OCI-LY7 (cell line): ENCODE measurements at regions not wholly inside any gene's neighbourhood (a gene's known extent, or its start where the extent isn't known, plus 50 kb on each side); places are given as distances from the start of the nearest gene placed in this dataset.

Experiments used
- BruUV-seq: library from RNA; stranded (reverse); fragments of 400-500 nt; replicated peaks from 2 replicates; lab custom pipeline; 2021; lab: Mats Ljungman, UMichigan
- CTCF ChIA-PET: fragments of 300-600 bp; sonication (Branson Sonifier 250); formaldehyde crosslinking; loops from one replicate; lab custom pipeline; 2022; ENCODE audit warnings: antibody characterized with exemption; ENCODE audit not compliant: unreplicated experiment; lab: Charles Lee
- POLR2A ChIA-PET: fragments of 300-600 bp; sonication (Branson Sonifier 250); formaldehyde crosslinking; loops from one replicate; lab custom pipeline; 2022; ENCODE audit warnings: antibody characterized with exemption; lab: Charles Lee
- DNase-seq: peaks from one replicate; pipeline ENCODE4 v3.0.0-alpha.2; 2015; ENCODE audit warnings: low spot score
- H2AFZ ChIP-seq: fragments of 200-600 bp; sonication (generic), shearing (Covaris generic); 2 replicates; pipeline ENCODE4 v1.6.1; 2014; ENCODE audit warnings: mild to moderate bottlenecking, antibody characterized with exemption, low read length, moderate library complexity
- H3K27ac ChIP-seq: fragments of 200-600 bp; sonication (generic); 2 replicates; pipeline ENCODE4 v1.5.1; 2014; ENCODE audit warnings: mixed run types, low read depth, mild to moderate bottlenecking, moderate library complexity, low read length, inconsistent platforms; ENCODE audit not compliant: poor library complexity, severe bottlenecking
- H3K36me3 ChIP-seq: fragments of 200-600 bp; sonication (generic); 2 replicates; pipeline ENCODE4 v1.6.1; 2014; ENCODE audit warnings: mild to moderate bottlenecking, antibody characterized with exemption, low read length, moderate library complexity, mixed read lengths; ENCODE audit not compliant: insufficient read depth
- H3K4me1 ChIP-seq: fragments of 200-600 bp; sonication (generic); 2 replicates; pipeline ENCODE4 v1.5.1; 2014; ENCODE audit warnings: mild to moderate bottlenecking, low read length; ENCODE audit not compliant: insufficient read depth, poor library complexity, severe bottlenecking
- H3K4me2 ChIP-seq: fragments of 200-600 bp; sonication (generic); 2 replicates; pipeline ENCODE4 v1.6.1; 2014; ENCODE audit warnings: mild to moderate bottlenecking, low read length
- H3K4me3 ChIP-seq: fragments of 200-600 bp; sonication (generic); 2 replicates; pipeline ENCODE4 v1.5.1; 2014; ENCODE audit warnings: mild to moderate bottlenecking, low read depth, low read length; ENCODE audit not compliant: poor library complexity, severe bottlenecking
- H3K79me2 ChIP-seq: fragments of 200-600 bp; sonication (generic); 2 replicates; pipeline ENCODE4 v1.6.1; 2016; ENCODE audit warnings: low read depth, mild to moderate bottlenecking, low read length, moderate library complexity, mixed read lengths; ENCODE audit not compliant: insufficient read depth
- H3K9me2 ChIP-seq: fragments of 200-600 bp; sonication (generic); 2 replicates; pipeline ENCODE4 v1.6.1; 2016; ENCODE audit warnings: mild to moderate bottlenecking, low read length, mixed read lengths; ENCODE audit not compliant: insufficient read depth
- H3K9me3 ChIP-seq: fragments of 200-600 bp; sonication (generic); 2 replicates; pipeline ENCODE4 v1.6.1; 2014; ENCODE audit warnings: mild to moderate bottlenecking, mixed run types, low read length, mixed read lengths
- H4K20me1 ChIP-seq: fragments of 200-600 bp; sonication (generic); 2 replicates; pipeline ENCODE4 v1.6.1; 2014; ENCODE audit warnings: mild to moderate bottlenecking, antibody characterized with exemption, low read length, moderate library complexity, mixed read lengths; ENCODE audit not compliant: insufficient read depth
- CTCF ChIP-seq: fragments of 200-600 bp; sonication (generic); conservative IDR thresholded peaks from 2 replicates; pipeline ENCODE4 v1.5.1; 2014; ENCODE audit warnings: mild to moderate bottlenecking, antibody characterized with exemption, low read length, moderate library complexity, mixed read lengths
- EZH2phosphoT487 ChIP-seq: fragments of 200-600 bp; sonication (generic); IDR thresholded peaks from 2 replicates; pipeline ENCODE4 v1.6.1; 2018; ENCODE audit warnings: low read depth, borderline replicate concordance, mild to moderate bottlenecking, mixed run types, antibody characterized with exemption, low read length, moderate library complexity, mixed read lengths
- intact Hi-C: fragments of 100-400 bp; cut with micrococcal nuclease; formaldehyde crosslinking; loops from one replicate; pipeline ENCODE4 v1.10.0; 2022; ENCODE audit not compliant: unreplicated experiment

GRCh38 chr12:115504306-115505290 lies 772.9 kb downstream of the MED13L start:
- no peak overlapping the region for H3K4me2 ChIP-seq
- intact Hi-C loops = no loop called here
- H3K36me3 ChIP-seq = no peaks in the 10 kb centered on the region
- no peak overlapping the region for H3K4me3 ChIP-seq
- BruUV-seq = no TSS peak
- no peak for DNase-seq
- no peaks in the 10 kb centered on the region for H3K4me1 ChIP-seq
- H3K27ac ChIP-seq = no peak overlapping the region
- no peak overlapping the region for H2AFZ ChIP-seq
- no peaks in the 10 kb centered on the region for H3K9me2 ChIP-seq
- ChIA-PET CTCF (no interaction called here), POLR2A (interaction anchor here (0.6 to 1.0 kb wide), 3 partner anchors 29 to 639 kb away, joined by 3 to 7 read pairs (median 3); no protein-coding TSS in a partner anchor)
- no peaks in the 10 kb centered on the region for H4K20me1 ChIP-seq
- H3K9me3 ChIP-seq = no peaks in the 10 kb centered on the region
- no peaks in the 10 kb centered on the region for H3K79me2 ChIP-seq
- TF ChIP-seq EZH2phosphoT487 (no peak), CTCF (no peak)

- CTCF ChIA-PET = no interaction called here
- no peak for TF ChIP-seq EZH2phosphoT487
- TF ChIP-seq CTCF = no peak
- H2AFZ ChIP-seq = no peak overlapping the region
- no peaks in the 10 kb centered on the region for H3K9me2 ChIP-seq
- intact Hi-C loops = no loop called here
- H3K27ac ChIP-seq = no peak overlapping the region
- no peak overlapping the region for H3K4me3 ChIP-seq
- H3K9me3 ChIP-seq = no peaks in the 10 kb centered on the region
- no peak overlapping the region for H3K4me2 ChIP-seq
- BruUV-seq = no TSS peak
- no peak for DNase-seq
- H3K79me2 ChIP-seq = no peaks in the 10 kb centered on the region
- POLR2A ChIA-PET = no interaction called here
- no peaks in the 10 kb centered on the region for H4K20me1 ChIP-seq
- no peaks in the 10 kb centered on the region for H3K4me1 ChIP-seq
- no peaks in the 10 kb centered on the region for H3K36me3 ChIP-seq
Observed at GRCh38 chr12:115500872-115501271, 776.6 kb downstream of the MED13L start.

GRCh38 chr12:115495300-115495699 lies 782.2 kb downstream of the MED13L start:
- ChIA-PET CTCF (no interaction called here), POLR2A (interaction anchor here (1.0 kb wide), 1 partner anchor 8 kb away, joined by 3 read pairs; no protein-coding TSS in a partner anchor)
- Histone ChIP-seq H3K4me2 (no peak overlapping the region), H4K20me1 (no peaks in the 10 kb centered on the region), H3K4me3 (no peak overlapping the region), H3K36me3 (no peaks in the 10 kb centered on the region), H3K9me2 (no peaks in the 10 kb centered on the region), H3K79me2 (no peaks in the 10 kb centered on the region), H2AFZ (no peak overlapping the region), H3K9me3 (no peaks in the 10 kb centered on the region), H3K4me1 (no peaks in the 10 kb centered on the region), H3K27ac (no peak overlapping the region)
- no TSS peak for BruUV-seq
- intact Hi-C loops = no loop called here
- no peak for DNase-seq
- TF ChIP-seq EZH2phosphoT487 (no peak), CTCF (no peak)
